GM21723 (cell line): ENCODE measurements at regions not wholly inside any gene's neighbourhood (a gene's known extent, or its start where the extent isn't known, plus 50 kb on each side); places are given as distances from the start of the nearest gene placed in this dataset.

Experiments used
- ATAC-seq: cut with Tn5 transposase; IDR thresholded peaks from one replicate; pipeline ENCODE4 v1.9.1; 2021; ENCODE audit warnings: mild to moderate bottlenecking, moderate library complexity; ENCODE audit not compliant: unreplicated experiment

GRCh38 chr13:85666356-85666755, 132.9 kb downstream of the SLITRK6 start:
- ATAC-seq, result no peak

- no peak for ATAC-seq
These were observed 133.9 kb downstream of the SLITRK6 start for GRCh38 chr13:85665286-85665685.

GRCh38 chr13:85663856-85664255, 135.4 kb downstream of the SLITRK6 start:
- ATAC-seq, result no peak

- no peak for ATAC-seq
These were observed 137.0 kb downstream of the SLITRK6 start for GRCh38 chr13:85662186-85662585.

- ATAC-seq, result no peak
These were observed 137.5 kb downstream of the SLITRK6 start for GRCh38 chr13:85661675-85662074.

- ATAC-seq, result no peak
These were observed 139.7 kb downstream of the SLITRK6 start for GRCh38 chr13:85659493-85659892.

GRCh38 chr13:85657942-85658341, 141.3 kb downstream of the SLITRK6 start:
- no peak for ATAC-seq

- no peak for ATAC-seq
These were observed 144.2 kb downstream of the SLITRK6 start for GRCh38 chr13:85655040-85655439.

- ATAC-seq, result no peak
These were observed 145.0 kb downstream of the SLITRK6 start for GRCh38 chr13:85654227-85654626.

GRCh38 chr13:85653681-85654080, 145.5 kb downstream of the SLITRK6 start:
- ATAC-seq, result no peak

- ATAC-seq, result no peak
These were observed 146.7 kb downstream of the SLITRK6 start for GRCh38 chr13:85652491-85652890.

GRCh38 chr13:85651440-85651839, 147.8 kb downstream of the SLITRK6 start:
- no peak for ATAC-seq

- ATAC-seq, result no peak
These were observed 148.6 kb downstream of the SLITRK6 start for GRCh38 chr13:85650613-85651012.

GRCh38 chr13:85640727-85641126, 158.5 kb downstream of the SLITRK6 start:
- no peak for ATAC-seq

GRCh38 chr13:85638815-85639393, 160.3 kb downstream of the SLITRK6 start:
- no peak for ATAC-seq

GRCh38 chr13:85638265-85638664, 161.0 kb downstream of the SLITRK6 start:
- ATAC-seq, result no peak

GRCh38 chr13:85632526-85633195, 166.6 kb downstream of the SLITRK6 start:
- no peak for ATAC-seq

- no peak for ATAC-seq
These were observed 167.4 kb downstream of the SLITRK6 start for GRCh38 chr13:85631801-85632200.

- ATAC-seq, result no peak
These were observed 172.6 kb downstream of the SLITRK6 start for GRCh38 chr13:85626603-85627002.

- ATAC-seq, result no peak
These were observed 179.9 kb downstream of the SLITRK6 start for GRCh38 chr13:85619321-85619720.

GRCh38 chr13:85618521-85618920, 180.7 kb downstream of the SLITRK6 start:
- no peak for ATAC-seq

- no peak for ATAC-seq
These were observed 182.9 kb downstream of the SLITRK6 start for GRCh38 chr13:85616275-85616674.

GRCh38 chr13:85615031-85615430, 184.2 kb downstream of the SLITRK6 start:
- no peak for ATAC-seq
